Islet of Langerhans (tissue), 1 donor: ENCODE measurements at regions not wholly inside any gene's neighbourhood (a gene's known extent, or its start where the extent isn't known, plus 50 kb on each side); places are given as distances from the start of the nearest gene placed in this dataset.

Experiments used
- FAIRE-seq: peaks from one replicate; lab custom pipeline; 2011; peaks lifted over from hg19 to GRCh38; lab: Jason Lieb, UNC

DNA sequence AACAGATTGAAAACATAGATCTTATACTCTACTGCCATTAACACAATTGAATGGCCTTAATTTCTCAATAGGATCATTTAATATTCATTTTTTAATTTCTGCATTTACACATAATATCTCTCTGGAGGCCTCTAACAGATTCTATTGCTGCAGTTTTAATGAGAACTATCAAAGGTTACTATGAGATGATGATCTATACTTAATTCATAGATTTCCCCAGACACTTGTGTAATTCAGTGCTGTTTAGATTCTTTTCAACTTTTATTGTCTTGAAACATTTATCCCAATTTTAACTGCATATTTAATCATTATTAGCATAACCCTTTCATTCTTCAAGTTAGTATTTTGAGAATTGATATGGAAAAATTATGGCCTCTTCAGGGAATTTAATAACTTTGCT lies 1056.5 kb upstream of the CDH8 start:
- FAIRE-seq: no peak

GRCh38 chr16:63082101-63082500 lies 1045.9 kb upstream of the CDH8 start:
- FAIRE-seq: no peak

GRCh38 chr16:63080746-63081145 lies 1044.5 kb upstream of the CDH8 start:
- FAIRE-seq: no peak

- FAIRE-seq: no peak
Observed at GRCh38 chr16:63069047-63069446, 1032.8 kb upstream of the CDH8 start.

GRCh38 chr16:63067141-63067540 lies 1030.9 kb upstream of the CDH8 start:
- no peak for FAIRE-seq

DNA sequence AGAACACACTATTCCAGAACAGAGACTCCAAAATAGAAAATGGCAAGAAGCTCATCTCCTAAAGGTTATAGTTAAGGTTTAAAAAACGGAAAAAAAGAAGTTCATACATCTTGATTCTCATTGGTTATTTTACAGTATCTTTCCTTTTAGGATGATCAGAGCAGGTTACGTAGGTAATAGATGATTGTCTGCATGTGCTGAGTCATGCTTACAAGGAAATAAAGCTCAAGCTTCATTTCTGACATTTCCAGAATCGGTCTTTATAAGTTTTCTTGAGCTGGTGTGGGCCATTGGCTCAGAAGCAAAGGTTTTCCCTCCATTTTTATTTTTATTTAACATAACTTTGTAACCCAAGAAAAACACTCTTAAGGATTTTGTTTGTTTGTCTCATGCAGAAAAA lies 1030.3 kb upstream of the CDH8 start:
- no peak for FAIRE-seq

- no peak for FAIRE-seq
Observed at GRCh38 chr16:63061319-63061718, 1025.1 kb upstream of the CDH8 start.

GRCh38 chr16:63059676-63060075 lies 1023.4 kb upstream of the CDH8 start:
- FAIRE-seq: no peak

DNA sequence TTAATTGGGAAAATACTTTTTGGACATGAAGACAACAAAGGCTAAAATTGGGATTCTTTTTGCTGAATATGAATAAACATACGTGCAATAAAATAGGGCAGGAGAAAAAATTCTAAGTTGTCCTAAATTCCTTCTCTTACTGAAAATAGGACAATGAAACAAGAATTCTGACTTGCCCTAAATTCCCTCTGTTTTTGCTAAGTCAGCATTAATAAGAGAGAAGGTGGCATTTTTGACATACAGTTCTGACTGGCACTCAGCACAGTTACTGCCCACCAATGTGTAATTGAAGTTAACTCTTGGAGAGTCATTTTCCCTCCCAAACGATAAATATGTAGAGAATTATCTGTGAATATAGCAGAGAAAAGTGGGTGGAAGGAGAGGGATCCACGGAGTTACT lies 1021.1 kb upstream of the CDH8 start:
- FAIRE-seq: no peak

DNA sequence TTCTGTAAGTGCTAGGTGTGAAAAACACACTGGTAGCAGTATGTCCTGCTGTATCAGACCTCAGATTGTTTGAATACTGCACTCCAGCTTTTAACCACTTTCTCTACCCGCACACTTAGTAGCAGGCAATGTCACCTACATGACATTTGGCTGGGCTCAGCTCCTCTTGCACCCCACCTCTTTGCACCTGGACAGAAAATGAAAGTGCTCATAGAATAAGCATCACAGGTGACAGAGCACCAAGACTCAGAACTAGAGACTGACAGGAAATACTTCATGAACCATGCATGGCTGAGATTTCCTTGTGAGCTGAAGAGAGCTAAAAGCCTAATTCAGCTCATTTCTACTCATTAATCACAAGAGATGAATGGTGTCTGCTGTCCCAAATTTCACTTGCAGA lies 1014.2 kb upstream of the CDH8 start:
- no peak for FAIRE-seq

DNA sequence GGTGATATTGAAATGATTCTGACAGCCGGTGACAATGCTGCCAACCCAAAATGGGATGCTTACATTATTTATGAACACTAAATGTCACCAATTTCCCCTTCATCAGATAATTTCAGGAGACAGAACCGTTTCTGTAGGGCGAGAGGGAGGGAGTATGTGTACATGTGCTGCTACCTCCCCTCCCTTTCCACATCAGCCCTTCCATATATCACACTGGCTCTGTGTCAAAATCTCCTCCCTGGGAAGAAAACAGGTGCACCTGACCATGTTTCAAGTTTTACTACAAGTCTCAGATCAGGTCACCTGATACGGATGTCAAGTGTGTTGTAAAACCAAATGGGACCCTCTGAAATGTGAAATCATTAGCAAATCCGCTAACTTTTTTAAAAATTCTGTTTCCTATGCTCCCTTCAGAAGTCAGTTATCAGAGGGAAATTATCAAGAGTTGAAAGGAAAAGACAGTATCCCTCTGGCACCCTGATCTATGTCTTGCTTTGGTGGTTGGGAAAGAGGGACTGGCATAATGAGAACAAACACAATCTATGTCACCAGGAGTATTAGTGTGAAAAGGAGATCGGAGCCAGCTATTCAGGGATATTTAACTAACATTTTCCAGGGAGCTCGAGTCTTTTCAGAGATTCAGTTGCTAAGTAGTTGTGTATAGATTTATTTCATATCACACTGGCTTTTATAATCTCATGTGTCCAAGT lies 1002.3 kb upstream of the CDH8 start:
- FAIRE-seq: no peak

DNA sequence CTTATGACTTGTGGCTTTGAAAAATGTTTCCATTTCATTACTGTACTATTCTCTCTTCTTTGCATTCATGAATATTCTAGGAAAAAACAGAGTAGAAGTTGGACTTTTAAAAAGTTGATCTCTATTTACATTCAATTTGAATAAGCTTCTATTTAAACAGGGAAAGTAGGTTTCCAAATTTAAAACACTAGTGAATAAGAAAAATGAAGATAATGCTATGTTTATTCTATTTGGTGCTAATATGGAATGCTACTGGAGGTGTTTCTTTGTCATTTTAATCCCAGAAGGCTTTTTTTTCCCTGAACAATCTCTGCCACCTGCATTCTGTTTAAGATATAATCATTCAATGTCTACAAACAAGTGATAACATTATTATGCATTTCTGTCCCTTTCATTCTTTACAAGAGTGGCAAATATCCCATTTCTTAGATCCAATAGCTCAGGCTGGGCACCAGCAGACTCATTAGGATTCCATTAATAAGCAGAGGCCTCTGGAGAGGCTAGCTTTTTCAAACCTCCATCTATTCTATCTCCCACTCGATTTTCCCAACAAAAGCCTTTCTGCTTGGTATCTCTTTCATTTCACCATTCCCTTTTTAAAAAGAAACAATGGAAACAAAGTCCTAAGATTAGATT lies 1001.6 kb upstream of the CDH8 start:
- no peak for FAIRE-seq

- FAIRE-seq: no peak
Observed at GRCh38 chr16:63018581-63019223, 982.5 kb upstream of the CDH8 start.

DNA sequence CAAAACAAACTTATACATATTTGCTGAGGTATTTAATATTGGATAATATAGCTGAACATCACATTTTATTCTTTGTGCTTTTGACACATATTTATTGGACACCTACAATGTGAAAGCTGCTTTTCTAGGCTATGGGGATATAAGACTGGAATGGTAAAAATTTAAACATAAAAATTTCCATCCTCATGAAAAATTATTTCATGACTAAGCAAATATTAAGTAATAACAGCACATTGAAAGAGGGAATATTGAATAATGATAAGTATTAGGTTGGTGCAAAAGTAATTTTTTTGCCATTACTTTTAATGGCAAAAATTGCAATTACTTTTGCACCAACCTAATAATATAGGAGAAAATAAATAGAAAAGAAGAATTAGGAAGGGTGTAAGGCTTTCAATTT lies 972.5 kb upstream of the CDH8 start:
- no peak for FAIRE-seq

GRCh38 chr16:63005356-63005755 lies 969.1 kb upstream of the CDH8 start:
- FAIRE-seq: no peak

- no peak for FAIRE-seq
Observed at GRCh38 chr16:62989480-62989879, 953.2 kb upstream of the CDH8 start.

GRCh38 chr16:62985722-62986121 lies 949.5 kb upstream of the CDH8 start:
- FAIRE-seq: no peak

- FAIRE-seq: no peak
Observed at GRCh38 chr16:62978451-62978850, 942.2 kb upstream of the CDH8 start.

DNA sequence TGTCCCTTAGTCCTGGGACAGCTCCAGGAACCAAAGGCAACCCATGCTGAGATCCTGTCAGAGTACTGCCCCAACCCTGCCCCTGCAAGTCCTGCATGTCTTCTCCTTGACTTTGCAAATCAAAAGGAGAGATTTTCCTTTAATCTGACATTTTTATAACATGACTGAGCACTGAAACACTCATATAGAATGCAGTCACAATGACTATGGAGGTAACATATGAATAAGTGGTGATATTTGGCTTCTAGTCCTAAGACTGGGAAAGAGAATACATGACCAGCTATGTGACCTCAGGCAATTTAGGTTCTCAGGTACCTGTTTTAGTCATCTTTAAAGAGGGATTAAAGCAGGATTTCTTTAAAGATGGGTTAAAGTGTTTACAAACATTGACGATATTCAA lies 941.6 kb upstream of the CDH8 start:
- no peak for FAIRE-seq

GRCh38 chr16:62974424-62974823 lies 938.2 kb upstream of the CDH8 start:
- no peak for FAIRE-seq

GRCh38 chr16:62970851-62971250 lies 934.6 kb upstream of the CDH8 start:
- FAIRE-seq: no peak

DNA sequence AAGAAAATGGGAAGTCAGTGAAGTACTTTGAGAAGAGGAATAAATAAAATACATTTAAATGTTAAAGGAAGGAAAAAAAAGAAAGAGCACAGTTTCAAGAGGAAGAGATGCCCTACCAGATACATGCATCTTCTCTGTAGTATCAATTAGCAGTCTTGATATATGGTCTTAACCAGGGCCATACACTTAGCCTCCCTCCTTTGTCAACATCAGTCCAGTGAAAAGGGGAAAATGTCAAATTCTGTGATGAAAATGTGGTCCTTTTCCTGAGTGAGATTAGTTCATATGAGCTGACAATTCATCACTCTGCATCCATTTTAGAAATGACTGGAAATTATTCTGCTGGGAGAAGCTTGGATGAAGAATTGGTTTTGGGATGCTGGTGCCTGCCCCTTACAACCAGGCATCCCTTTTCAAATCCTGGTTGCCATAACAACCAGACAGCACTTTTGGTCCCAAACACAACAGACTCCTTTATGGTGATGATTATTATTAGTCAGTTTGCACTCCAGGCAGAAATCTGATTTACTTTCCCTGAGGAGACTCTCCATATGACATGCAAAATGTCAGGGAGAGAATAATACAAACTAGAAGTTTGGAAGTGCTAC lies 933.6 kb upstream of the CDH8 start:
- FAIRE-seq: no peak

DNA sequence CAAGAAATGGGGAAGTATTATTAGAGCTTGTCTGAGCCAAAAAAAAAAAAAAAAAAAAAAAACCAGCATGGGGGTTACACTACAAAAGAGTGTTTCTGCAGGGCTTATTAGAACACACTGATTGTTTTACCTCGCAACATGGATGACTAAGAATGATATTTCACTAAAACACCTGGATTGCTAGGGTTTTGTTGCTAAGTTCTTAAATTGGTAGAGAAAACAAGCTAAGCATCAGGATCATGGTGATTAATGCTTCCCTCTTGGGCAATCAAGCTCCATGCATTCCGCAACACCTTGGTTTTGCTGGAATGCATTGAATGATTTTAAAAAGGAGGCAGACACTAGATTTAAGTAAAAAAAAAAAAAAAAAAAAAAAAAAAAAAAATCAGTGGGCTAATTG lies 931.4 kb upstream of the CDH8 start:
- FAIRE-seq: no peak
